ENCODE measurements at regions not wholly inside any gene's neighbourhood (a gene's known extent, or its start where the extent isn't known, plus 50 kb on each side); places are given as distances from the start of the nearest gene placed in this dataset.
"Not testable (repeated sequence)": the region's sequence is repeated elsewhere in the genome, so short reads cannot be mapped to it uniquely, and the experiment has no call there.

DNA sequence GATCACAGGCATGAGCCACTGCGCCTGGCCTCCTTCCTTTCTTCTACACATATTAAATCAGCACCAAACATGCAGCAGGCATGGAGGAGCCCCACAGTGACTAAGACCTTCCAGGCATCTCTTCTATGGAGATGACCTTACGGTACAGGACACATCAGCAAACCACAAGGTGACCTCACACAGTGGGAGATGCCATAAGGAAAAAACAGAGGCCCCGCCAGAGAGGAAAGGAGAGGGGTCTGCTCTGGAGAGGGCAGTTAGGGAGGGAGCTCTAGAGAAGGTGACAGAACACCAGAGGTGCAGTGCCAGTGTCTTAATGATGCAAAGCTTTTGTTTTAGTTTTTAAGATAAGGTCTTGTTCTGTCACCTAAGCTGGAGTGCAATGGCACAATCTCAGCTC is 81.1 kb upstream of the ESRRB start:
- TF ChIP-seq, protein P1, sequence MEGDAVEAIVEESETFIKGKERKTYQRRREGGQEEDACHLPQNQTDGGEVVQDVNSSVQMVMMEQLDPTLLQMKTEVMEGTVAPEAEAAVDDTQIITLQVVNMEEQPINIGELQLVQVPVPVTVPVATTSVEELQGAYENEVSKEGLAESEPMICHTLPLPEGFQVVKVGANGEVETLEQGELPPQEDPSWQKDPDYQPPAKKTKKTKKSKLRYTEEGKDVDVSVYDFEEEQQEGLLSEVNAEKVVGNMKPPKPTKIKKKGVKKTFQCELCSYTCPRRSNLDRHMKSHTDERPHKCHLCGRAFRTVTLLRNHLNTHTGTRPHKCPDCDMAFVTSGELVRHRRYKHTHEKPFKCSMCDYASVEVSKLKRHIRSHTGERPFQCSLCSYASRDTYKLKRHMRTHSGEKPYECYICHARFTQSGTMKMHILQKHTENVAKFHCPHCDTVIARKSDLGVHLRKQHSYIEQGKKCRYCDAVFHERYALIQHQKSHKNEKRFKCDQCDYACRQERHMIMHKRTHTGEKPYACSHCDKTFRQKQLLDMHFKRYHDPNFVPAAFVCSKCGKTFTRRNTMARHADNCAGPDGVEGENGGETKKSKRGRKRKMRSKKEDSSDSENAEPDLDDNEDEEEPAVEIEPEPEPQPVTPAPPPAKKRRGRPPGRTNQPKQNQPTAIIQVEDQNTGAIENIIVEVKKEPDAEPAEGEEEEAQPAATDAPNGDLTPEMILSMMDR (IDR thresholded peaks at IDR 0.05) = no peak
- no peak for TF ChIP-seq POLR2A (IDR thresholded peaks at IDR 0.05)
- intact Hi-C loops (cut with DNase I; ENCODE audit: low total_unique reads) = no loop called here
- WGBS, 2 donors = 86 to 90% methylated on average over 3 of the region's 3 CpGs
- no peak for DNase-seq (ENCODE audit: low spot score in 2 of 2)
- H3K4me3 ChIP-seq (ENCODE audit: low read depth, poor library complexity, severe bottlenecking) = no peak overlapping the region

DNA sequence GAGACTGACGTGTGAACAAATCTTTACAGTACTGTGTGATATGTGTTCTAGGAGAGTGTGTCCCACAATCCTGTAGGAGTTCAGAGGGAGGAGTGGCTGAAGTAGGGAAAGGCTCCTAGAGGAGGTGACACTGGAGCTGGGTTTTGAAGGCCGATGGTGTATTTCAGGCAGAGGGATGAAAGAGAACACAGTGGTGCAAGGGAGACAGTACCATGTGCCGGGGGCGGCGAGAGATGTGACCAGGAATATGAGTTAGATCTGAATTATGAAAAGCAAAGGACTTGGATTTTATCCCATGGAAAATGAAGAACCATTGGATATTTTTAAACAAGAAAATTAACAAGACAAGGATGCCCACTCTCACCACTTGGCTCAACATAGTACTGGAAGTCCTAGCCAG is 77.0 kb upstream of the ESRRB start:
- peak in 1 of 2 donors; percentile 53 for DNase-seq (ENCODE audit: low spot score in 2 of 2)
- intact Hi-C loops (cut with DNase I; ENCODE audit: low total_unique reads) = no loop called here
- TF ChIP-seq, protein P1 (IDR thresholded peaks at IDR 0.05) = no peak
- TF ChIP-seq POLR2A (IDR thresholded peaks at IDR 0.05) = no peak
- H3K4me3 ChIP-seq (ENCODE audit: low read depth, poor library complexity, severe bottlenecking) = no peak overlapping the region
- 93 to 96% methylated on average over 5 of the region's 5 CpGs for WGBS, 2 donors

DNA sequence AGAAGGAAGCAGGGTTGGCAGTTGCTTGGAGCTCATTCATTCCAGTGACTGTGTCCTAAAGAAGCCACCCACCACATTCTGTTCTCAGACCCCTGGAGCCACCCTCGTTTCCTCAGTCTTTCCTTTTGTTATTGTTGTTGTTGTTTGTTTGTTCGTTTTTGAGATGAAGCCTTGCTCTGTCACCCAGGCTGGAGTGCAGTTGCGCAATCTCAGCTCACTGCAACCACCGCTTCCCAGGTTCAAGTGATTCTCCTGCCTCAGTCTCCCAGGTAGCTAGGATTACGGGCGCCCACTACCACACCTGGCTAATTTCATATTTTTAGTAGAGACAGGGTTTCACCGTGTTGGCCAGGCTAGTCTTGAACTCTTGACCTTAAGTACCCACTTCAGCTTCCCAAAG is 72.7 kb upstream of the ESRRB start:
- intact Hi-C loops (cut with DNase I; ENCODE audit: low total_unique reads); H3K4me3 ChIP-seq (ENCODE audit: low read depth, poor library complexity, severe bottlenecking): not testable (repeated sequence)
- peak in 1 of 2 donors; percentile 56 for DNase-seq (ENCODE audit: low spot score in 2 of 2)
- 85 to 88% methylated on average over 7 of the region's 7 CpGs for whole genome bisulfite sequencing, 2 donors

DNA sequence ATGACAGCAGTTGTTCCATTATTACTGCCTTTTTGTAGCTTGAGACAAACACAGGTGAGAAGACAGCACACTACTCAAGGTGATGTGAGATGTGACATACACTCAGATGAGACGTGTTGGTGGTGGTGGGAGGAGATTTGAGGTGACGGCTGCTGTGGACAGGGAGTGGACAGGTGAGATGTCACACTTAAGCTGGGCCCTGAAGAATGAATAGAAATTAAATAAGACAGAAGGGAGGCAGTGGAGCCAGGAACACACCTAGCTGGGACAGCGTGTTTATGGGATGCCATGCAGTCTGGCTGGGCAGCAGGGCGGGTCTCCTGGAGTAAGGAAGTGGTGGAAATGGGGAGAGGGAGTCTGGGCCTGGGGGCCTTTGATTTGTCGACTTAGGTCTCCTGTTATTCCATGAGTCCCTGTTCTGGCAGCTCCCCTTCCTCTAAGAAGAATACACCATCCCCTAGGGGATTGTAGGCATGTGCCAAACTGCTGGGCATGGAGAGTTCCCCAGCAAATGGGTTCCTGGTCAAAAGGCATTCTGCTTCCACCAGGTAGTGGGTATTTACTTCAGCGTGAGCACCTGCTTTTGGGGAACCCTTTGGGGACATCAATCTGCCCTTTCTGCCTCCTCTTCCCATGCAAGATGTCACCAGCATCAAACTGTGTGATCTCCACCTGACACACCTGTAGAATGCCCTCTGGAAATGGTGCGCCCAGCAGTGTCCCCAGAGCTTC is 71.2 kb upstream of the ESRRB start:
- DNase-seq (ENCODE audit: low spot score in 2 of 2) = peak in 1 of 2 donors; percentile 32
- H3K4me3 ChIP-seq (ENCODE audit: low read depth, poor library complexity, severe bottlenecking) = no peak overlapping the region
- TF ChIP-seq POLR2A (IDR thresholded peaks at IDR 0.05) = no peak
- TF ChIP-seq, protein P1 (IDR thresholded peaks at IDR 0.05) = no peak
- intact Hi-C loops (cut with DNase I; ENCODE audit: low total_unique reads) = no loop called here
- 74 to 83% methylated on average over 7 of the region's 7 CpGs for WGBS, 2 donors

DNA sequence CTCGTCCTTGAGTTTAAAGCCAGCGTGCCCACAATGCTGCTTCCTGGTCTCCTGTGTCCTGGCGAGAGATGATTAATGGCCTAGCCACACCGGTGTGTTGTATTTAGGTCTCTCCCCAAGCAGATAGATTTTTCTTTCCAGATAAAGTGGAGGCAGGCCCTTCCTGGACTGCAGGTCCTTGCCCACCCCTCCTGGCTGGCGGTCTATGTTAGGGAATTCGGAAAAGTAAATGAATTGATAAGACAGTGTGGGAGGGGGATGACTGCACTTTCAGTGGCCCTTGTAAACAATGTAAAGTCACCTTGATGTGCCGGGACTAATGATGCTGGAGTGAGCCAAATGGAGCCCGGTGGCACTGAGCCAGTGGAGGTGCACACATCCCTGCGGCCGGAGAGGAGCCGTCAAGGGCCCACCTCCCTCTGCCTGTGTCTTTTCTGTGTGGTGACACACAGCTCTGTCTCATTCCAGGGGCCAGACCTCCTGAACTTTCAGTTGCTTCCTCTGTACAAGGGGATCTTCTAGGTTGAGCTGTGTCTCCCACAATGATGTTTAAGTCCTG is 70.6 kb upstream of the ESRRB start:
- peak in 1 of 2 donors; percentile 67 for DNase-seq (ENCODE audit: low spot score in 2 of 2)
- H3K4me3 ChIP-seq (ENCODE audit: low read depth, poor library complexity, severe bottlenecking) = no peak overlapping the region
- WGBS, 2 donors = 59 to 75% methylated on average over 9 to 11 of the region's 11 CpGs
- TF ChIP-seq, protein P1 (IDR thresholded peaks at IDR 0.05) = no peak
- TF ChIP-seq POLR2A (IDR thresholded peaks at IDR 0.05) = no peak
- intact Hi-C loops (cut with DNase I; ENCODE audit: low total_unique reads) = no loop called here

DNA sequence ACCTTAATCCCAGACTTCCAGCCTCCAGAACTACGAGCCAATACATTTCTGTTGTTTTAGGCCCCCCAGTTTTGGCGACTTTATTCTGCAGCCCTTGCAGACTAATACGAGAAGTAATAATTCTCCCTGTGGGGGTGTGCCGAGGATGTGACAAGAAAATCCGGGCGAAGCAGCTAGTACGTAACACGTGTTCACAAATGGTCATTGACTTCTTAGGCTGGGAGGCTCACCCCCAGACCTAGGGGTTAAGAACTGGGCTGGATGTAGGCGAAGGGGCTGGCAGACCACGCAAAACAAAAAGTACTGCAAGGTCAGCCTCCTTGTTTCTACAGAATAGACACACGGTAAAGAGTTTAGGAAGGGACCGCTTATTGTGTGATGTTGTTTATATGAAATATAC is 69.8 kb upstream of the ESRRB start:
- intact Hi-C loops (cut with DNase I; ENCODE audit: low total_unique reads) = no loop called here
- no peak overlapping the region for H3K4me3 ChIP-seq (ENCODE audit: low read depth, poor library complexity, severe bottlenecking)
- 87 to 88% methylated on average over 12 of the region's 12 CpGs for WGBS, 2 donors
- TF ChIP-seq POLR2A (IDR thresholded peaks at IDR 0.05) = no peak
- TF ChIP-seq, protein P1 (IDR thresholded peaks at IDR 0.05) = no peak
- no peak for DNase-seq (ENCODE audit: low spot score in 2 of 2)

All from lower leg skin (tissue), 4 donors.